ENCODE measurements at regions not wholly inside any gene's neighbourhood (a gene's known extent, or its start where the extent isn't known, plus 50 kb on each side); places are given as distances from the start of the nearest gene placed in this dataset.
A peak's percentile ranks its signal among the peaks of the same experiment; 100 is the strongest.
"Not testable (repeated sequence)": the region's sequence is repeated elsewhere in the genome, so short reads cannot be mapped to it uniquely, and the experiment has no call there.

- DNase-seq: not testable (repeated sequence)
These were observed 174.4 kb downstream of the ZIC4 start for GRCh38 chr3:147231980-147232379.

DNA sequence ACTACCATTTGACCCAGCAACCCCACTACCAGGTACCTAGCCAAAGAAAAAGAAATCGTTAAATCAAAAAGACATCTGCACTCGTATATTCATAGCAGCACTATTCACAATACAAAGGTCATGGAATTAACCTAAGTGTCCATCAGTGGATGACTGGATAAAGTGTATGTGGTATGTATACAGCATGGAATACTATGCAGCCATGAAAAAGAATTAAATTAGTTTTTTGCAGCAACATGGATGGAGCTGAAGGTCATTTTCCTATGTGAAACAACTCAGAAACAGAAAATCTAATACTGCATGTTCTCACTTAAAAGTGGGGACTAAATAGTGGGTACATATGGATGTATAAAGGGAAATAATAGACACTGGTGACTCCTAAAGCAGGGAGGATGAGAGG is 175.2 kb downstream of the ZIC4 start:
- DNase-seq: no peak

- DNase-seq: no peak
These were observed 184.1 kb downstream of the ZIC4 start for GRCh38 chr3:147222291-147222690.

GRCh38 chr3:147218965-147219364 is 187.4 kb downstream of the ZIC4 start:
- DNase-seq: no peak

- DNase-seq: no peak
These were observed 190.1 kb downstream of the ZIC4 start for GRCh38 chr3:147216143-147216673.

- DNase-seq: no peak
These were observed 190.7 kb downstream of the ZIC4 start for GRCh38 chr3:147215660-147216059.

DNA sequence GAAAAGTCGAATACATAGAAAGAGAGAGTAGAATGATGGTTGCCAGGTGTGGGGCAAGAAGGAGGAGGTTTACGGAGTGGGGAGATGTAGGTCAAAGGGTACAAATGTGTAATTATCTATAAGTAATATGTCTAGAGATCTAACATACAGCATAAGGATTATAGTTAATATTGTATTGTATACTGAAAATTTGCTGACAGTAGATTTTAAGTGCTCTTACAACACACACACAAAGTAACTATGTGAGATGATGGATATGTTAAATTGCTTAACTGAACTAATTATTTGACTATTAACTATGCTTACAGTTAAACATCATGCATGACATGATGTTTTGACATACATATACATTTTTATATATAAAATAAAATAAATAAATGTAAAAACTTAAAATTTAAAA is 192.7 kb downstream of the ZIC4 start:
- DNase-seq: no peak

- no peak for DNase-seq
These were observed 195.7 kb downstream of the ZIC4 start for GRCh38 chr3:147210676-147211075.

DNA sequence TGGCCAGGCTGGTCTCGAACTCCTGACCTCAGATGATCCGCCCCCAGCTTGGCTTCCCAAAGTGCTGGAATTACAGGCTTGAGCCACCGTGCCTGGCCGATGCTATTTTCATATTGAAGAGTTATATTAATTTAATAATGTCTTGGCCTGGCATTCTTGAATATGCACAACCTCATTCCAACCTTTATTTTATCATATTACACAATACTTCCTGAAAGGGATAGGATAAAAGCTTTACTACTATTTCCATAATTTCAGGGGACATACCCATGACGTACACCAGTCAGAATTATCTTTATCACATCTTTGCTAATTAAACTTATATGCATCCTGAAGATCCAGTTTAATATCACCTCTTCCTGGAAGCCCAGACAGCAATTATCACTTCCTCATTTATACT is 205.3 kb downstream of the ZIC4 start:
- DNase-seq: no peak

DNA sequence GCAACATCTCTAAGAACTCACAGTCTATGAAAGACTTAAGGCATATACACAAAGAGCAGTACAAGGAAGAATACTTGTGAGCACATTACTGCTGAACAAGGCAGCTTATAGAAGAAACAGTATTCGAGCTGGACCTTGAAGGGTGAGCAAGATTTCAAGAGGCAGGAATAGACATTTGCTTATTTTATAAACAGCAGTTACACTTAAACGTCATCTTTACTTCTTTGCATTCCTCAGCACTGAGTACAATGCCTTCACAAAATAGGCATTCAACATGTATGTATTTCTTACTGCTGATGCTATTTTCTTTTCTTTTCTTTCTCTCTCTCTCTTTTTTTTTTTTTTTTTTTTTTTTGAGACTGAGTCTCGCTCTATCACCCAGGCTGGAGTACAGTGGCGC is 205.8 kb downstream of the ZIC4 start:
- no peak for DNase-seq

- DNase-seq: no peak
These were observed 208.6 kb downstream of the ZIC4 start for GRCh38 chr3:147197739-147198138.

- DNase-seq: no peak
These were observed 210.5 kb downstream of the ZIC4 start for GRCh38 chr3:147195887-147196286.

DNA sequence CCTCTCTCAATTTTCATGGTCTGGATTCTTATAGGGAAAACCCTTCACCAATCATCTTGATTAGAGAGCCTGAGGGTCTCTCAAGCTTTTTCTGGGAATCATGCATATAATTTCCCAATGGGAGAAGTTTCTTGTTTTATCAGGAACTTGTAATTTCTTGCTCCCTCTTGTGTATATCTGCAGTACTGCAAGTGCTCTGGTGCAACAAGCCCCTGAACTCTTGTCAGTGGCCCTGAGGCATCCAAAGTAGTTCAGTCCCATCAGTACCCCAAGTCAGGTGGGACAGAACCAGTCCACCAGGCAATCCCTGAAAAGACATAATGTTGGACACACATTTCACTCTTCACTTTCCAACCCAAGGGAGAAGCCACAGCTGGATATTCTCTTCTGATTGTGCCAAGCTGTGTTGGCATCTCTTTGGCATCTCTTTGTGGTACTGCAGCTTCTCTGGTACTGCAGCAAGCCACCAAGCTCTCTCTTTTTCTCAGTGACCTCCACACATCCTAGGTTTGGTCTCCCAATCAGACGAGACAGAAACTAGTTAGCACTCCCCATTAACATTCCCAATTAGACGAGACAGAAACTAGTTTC is 214.5 kb downstream of the ZIC4 start:
- DNase-seq: peak; percentile 64

GRCh38 chr3:147189016-147189415 is 217.3 kb downstream of the ZIC4 start:
- no peak for DNase-seq

DNA sequence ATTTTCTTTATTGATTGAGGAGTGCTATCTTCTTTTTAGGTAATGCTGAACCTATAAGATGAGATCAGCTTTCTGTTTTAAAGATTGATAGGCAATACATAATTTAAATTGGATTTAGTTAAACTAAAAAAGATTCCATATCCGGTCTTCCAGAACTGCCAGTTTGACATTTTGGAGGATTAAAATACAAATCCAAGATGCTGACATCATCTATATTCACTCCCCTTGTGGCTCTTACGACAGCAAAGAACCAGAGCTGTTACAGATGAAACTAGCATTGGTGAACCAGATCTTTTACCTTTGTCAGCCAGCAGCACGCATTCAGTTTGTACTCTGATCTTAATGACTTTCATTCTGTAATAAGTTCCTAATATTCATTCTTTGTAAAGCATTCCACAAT is 218.7 kb downstream of the ZIC4 start:
- DNase-seq: no peak

DNA sequence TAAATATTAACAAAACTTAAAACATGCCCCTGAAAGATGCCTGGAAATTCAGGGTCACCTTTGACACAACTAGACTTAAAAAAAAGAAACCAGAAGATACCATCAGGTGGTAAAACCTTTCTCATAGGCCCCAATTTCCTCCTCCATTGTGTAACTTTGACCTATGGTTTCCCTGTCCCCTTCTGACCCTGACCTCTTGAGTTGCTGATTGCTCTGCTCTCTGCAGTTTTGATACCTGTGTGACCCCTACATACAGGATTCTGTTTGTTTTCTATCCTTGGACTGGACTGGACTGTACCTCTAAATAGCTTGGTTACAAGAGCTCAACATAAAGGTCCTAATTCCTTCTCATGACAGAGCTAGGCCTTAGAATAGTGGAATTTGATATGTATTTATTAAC is 220.6 kb downstream of the ZIC4 start:
- no peak for DNase-seq

DNA sequence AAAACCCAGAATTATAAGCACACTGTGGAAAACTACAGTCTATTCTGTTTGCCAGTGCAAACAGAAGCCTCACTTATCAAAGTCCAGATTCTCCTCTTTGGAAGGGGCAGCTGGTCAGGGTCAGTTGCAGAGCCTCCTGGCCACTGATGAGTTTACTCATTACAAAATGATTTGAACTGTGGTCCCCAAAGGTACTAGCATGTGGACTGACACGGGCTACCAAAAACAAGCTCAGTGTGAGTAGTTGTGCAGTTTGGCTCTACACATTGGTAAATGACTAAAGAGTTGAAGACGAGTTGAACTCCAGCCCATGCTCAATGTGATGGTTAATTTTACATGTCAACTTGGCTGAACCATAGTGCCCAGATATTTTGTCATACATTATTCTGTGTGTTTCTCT is 221.5 kb downstream of the ZIC4 start:
- DNase-seq: no peak

DNA sequence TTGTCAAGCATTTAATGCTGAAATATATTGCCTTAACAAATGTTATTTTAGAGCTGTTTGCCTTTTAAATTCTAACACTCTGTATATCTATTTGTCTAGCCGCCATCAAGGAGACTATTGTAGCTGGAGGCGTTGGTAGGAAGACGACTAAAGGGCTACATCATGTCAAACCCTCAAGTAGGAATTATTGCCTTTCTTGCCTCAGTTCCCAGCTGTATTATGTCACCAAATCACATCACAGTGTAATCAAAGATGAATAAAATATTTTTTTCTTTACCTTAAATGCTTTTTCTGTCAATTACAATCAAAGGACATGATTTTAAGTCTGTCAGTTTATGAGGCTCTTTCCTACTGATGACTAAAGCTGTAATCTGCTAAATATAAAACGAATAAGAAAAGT is 233.1 kb downstream of the ZIC4 start:
- no peak for DNase-seq

DNA sequence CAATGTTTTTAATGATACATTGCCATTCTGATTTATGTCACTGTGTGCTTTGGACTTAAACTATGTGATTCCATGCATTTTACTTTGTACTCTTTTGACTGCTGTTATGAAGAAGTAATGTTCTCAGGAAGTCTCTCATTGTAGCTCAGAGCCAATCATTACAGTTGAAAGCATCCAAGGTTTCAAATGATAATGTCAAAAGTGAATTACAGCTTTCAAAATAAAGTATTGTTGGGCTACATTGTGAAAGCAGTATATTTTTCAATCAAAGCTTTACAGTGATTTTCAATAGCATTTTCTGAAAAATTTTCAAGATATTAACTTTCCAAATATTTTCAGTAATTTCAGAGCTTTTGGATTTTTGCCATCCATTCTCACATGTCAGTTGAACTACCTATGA is 243.6 kb downstream of the ZIC4 start:
- no peak for DNase-seq

- no peak for DNase-seq
These were observed 244.5 kb downstream of the ZIC4 start for GRCh38 chr3:147161833-147162232.

DNA sequence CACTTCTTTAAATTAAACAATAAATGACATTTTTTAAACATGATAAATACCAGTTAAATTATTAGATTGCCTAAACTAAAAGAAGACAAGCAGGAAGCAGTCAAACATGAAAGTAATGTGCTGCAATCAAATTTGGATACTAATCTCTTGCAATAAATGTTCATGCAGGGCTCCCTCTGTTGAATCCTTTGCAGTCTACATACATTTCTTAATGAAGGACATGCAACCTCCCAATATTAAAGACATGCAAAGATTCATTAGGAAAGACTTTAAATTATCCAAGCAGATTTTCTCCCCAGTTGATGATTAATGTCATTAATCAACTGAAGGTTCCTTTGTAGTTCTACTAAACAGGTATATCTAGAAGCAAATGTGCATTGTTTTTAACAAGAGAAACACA is 245.4 kb downstream of the ZIC4 start:
- no peak for DNase-seq

DNA sequence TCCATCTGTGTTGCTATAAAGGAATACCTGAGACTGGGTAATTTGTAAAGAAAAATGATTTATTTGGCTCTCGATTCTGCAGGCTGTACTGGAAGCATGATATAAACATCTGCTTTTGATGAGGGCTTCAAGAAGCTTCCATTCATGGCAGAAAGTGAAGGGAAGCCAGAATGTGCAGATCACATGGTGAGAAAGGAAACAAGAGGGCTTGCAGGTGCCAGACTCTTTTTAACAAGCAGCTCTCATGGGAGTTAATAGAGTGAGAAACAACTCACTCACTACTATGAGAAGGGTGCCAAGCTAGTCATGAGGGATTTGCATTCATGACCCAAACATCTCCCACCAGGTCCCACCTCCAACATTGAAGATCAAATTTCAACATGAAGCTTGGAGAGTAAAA is 247.2 kb downstream of the ZIC4 start:
- no peak for DNase-seq

DNA sequence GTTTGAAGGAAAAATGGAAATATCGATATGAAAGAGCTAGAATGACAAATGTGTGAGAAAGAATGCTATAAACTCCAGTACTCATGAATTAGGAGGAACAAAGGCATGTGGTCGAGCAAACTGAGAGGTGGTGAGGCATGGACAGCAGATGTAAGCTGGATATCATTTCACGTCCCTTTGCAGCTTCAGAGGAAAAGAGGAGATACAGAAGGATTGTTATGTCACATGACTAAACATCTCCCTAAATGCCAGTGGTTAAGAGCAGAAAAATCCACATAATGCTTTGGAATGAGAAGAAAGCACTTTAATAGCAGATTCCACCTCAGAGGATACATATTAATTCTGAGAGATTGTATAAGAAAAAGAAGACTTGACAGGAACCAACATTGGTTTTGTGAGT is 248.7 kb downstream of the ZIC4 start:
- DNase-seq: no peak

DNA sequence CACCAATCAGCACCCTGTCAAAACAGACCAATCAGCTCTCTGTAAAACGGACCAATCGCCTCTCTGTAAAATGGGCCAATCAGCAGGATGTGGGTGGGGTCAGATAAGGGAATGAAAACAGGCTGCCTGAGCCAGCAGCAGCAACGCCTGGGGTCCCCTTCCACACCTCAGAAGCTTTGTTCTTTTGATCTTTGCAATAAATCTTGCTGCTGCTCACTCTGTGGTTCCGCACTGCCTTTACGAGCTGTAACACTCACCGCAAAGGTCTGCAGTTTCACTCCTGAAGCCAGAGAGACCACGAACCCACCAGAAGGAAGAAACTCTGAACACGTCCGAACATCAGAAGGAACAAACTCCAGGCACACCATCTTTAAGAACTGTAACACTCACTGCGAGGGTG is 251.4 kb downstream of the ZIC4 start:
- DNase-seq: not testable (repeated sequence)

DNA sequence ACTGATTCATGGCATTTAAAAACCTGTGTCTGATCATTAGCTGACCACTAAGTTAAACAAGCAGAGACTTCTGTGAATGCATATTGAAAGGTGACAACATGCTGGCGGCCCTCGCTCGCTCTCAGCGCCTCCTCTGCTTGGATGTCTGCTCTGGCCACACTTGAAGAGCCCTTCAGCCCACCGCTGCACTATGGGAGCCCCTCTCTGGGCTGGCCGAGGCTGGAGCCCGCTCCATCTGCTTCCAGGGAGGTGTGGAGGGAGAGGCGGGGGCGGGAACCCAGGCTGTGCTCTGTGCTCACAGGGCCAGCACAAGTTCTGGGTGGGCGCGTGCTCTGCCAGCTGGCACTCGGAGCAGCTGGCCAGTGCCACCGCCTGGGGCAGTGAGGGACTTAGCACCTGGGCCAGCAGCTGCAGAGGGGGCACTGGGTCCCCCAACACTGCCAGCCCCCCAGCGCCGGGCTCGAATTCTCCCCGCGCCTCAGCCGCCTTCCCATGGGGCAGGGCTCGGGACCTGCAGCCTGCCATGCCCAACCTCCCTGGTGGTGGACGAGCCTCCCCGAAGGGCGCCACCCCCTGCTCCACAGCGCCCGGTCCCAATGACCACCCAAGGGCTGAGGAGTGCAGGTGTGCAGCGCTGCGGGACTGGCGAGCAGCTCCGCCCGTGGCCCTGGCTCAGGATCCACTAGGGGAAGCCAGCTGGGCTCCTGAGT is 252.4 kb downstream of the ZIC4 start:
- DNase-seq: no peak

Data from islet precursor cell (in vitro differentiated cells).